ENCODE measurements at regions not wholly inside any gene's neighbourhood (a gene's known extent, or its start where the extent isn't known, plus 50 kb on each side); places are given as distances from the start of the nearest gene placed in this dataset.

- TF ChIP-seq MAX (IDR thresholded peaks at IDR 0.05; ENCODE audit: insufficient read depth, insufficient read length) (no peak), CTCF (IDR thresholded peaks at IDR 0.05; ENCODE audit: extremely low read depth in 1 of 2, insufficient read depth in 1 of 2, low read depth in 1 of 2, low read length in 2 of 2) (no peak), POLR2A (IDR thresholded peaks at IDR 0.05; ENCODE audit: low read depth, low read length) (no peak), EZH2 (IDR thresholded peaks at IDR 0.05; ENCODE audit: borderline replicate concordance, low read depth, low read length, severe bottlenecking) (no peak), POLR2AphosphoS5 (IDR thresholded peaks at IDR 0.05; ENCODE audit: insufficient read depth, low read depth, low read length) (no peak)
These were observed 350.5 kb upstream of the WWC1 start for GRCh38 chr5:167940911-167941310.

Data from endothelial cell of umbilical vein (primary cell).